OCI-LY1 (cell line): ENCODE measurements at regions not wholly inside any gene's neighbourhood (a gene's known extent, or its start where the extent isn't known, plus 50 kb on each side); places are given as distances from the start of the nearest gene placed in this dataset.

ENCODE experiments used
- H2AFZ ChIP-seq: fragments of 200-600 bp; sonication (generic), shearing (Covaris generic); 2 replicates; pipeline ENCODE4 v1.6.0; 2014; ENCODE audit warnings: antibody characterized with exemption, mild to moderate bottlenecking, low read length
- H3F3A ChIP-seq: fragments of 200-600 bp; sonication (generic), shearing (Covaris generic); 2 replicates; pipeline ENCODE4 v1.6.0; 2014; ENCODE audit warnings: mild to moderate bottlenecking, antibody characterized with exemption, low read length, moderate library complexity; ENCODE audit not compliant: insufficient read depth
- H3K27ac ChIP-seq: fragments of 200-600 bp; sonication (generic); 2 replicates; pipeline ENCODE4 v1.5.1; 2014; ENCODE audit warnings: low read length, mixed run types, mild to moderate bottlenecking, low read depth; ENCODE audit not compliant: poor library complexity, severe bottlenecking
- H3K27me3 ChIP-seq: fragments of 200-600 bp; sonication (generic); 2 replicates; pipeline ENCODE4 v1.6.0; 2014; ENCODE audit warnings: antibody characterized with exemption, mild to moderate bottlenecking, low read length, moderate library complexity; ENCODE audit not compliant: insufficient read depth
- H3K36me3 ChIP-seq: fragments of 200-600 bp; sonication (generic); 2 replicates; pipeline ENCODE4 v1.6.1; 2014; ENCODE audit warnings: mild to moderate bottlenecking, antibody characterized with exemption, low read length, moderate library complexity, mixed read lengths; ENCODE audit not compliant: insufficient read depth
- H3K4me1 ChIP-seq: fragments of 200-600 bp; sonication (generic); 2 replicates; pipeline ENCODE4 v1.5.1; 2014; ENCODE audit warnings: mild to moderate bottlenecking, low read length, moderate library complexity; ENCODE audit not compliant: insufficient read depth, severe bottlenecking
- H3K4me2 ChIP-seq: fragments of 200-600 bp; sonication (generic), shearing (Covaris generic); 2 replicates; pipeline ENCODE4 v1.6.1; 2014; ENCODE audit warnings: low read length
- H3K4me3 ChIP-seq: fragments of 200-600 bp; sonication (generic); 2 replicates; pipeline ENCODE4 v1.5.1; 2014; ENCODE audit warnings: low read length, low read depth, mild to moderate bottlenecking, mixed read lengths; ENCODE audit not compliant: poor library complexity, severe bottlenecking
- H3K79me2 ChIP-seq: fragments of 200-600 bp; shearing (Covaris generic); 2 replicates; pipeline ENCODE4 v1.6.1; 2016; ENCODE audit warnings: mixed run types, low read length, mixed read lengths; ENCODE audit not compliant: insufficient read depth
- H3K9ac ChIP-seq: fragments of 200-600 bp; sonication (generic), shearing (Covaris generic); 2 replicates; pipeline ENCODE4 v1.6.1; 2014; ENCODE audit warnings: mild to moderate bottlenecking, low read length, mixed read lengths
- H3K9me2 ChIP-seq: fragments of 200-600 bp; sonication (generic), shearing (Covaris generic); 2 replicates; pipeline ENCODE4 v1.6.1; 2014; ENCODE audit warnings: low read depth, mild to moderate bottlenecking, low read length, mixed read lengths
- H3K9me3 ChIP-seq: fragments of 200-600 bp; shearing (Covaris generic); 2 replicates; pipeline ENCODE4 v1.6.1; 2014; ENCODE audit warnings: low read length, mixed read lengths
- H4K20me1 ChIP-seq: fragments of 200-600 bp; sonication (generic), shearing (Covaris generic); 2 replicates; pipeline ENCODE4 v1.6.0; 2016; ENCODE audit warnings: mild to moderate bottlenecking, low read length; ENCODE audit not compliant: insufficient read depth
- EZH2 ChIP-seq: fragments of 200-600 bp; sonication (generic), shearing (Covaris generic); IDR thresholded peaks from 2 replicates; pipeline ENCODE4 v1.8.0; 2017; ENCODE audit warnings: borderline replicate concordance, mixed run types, mild to moderate bottlenecking, antibody characterized with exemption, low read length, moderate library complexity, mixed read lengths
- TF ChIP-seq, protein P1 (sequence below): fragments of 200-600 bp; sonication (generic), shearing (Covaris generic); IDR thresholded peaks from 2 replicates; pipeline ENCODE4 v1.5.1; 2017; ENCODE audit warnings: mild to moderate bottlenecking, antibody characterized with exemption, low read length, moderate library complexity, mixed read lengths

DNA sequence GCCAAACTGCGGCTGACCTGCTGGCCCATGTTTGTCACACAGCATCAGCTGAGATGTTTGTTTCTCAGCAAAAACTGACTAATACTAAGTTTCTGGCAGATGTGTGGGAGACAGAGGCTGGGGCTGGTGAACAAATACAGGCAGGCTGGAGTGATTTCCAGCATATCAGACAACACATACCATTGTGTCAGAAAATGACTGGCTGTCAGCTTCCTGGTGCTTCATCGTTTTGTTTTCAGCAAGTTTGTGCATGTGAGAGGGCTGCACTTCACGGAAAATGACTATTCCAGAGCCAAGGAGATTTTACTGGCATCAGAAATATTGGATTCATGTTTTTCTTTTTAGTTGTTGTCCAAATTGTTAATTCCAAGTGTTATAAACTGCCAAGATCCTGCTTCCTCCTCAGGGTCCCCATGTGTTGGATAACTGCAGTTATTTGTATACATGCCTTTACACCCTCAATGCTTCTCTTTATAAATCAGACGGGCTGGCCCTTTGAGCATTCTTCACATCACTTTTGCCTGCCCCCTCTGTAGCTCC, 145.7 kb downstream of the GALC start:
- no peaks in the 10 kb centered on the region for H3K9me2 ChIP-seq
- H3K27me3 ChIP-seq, result no peaks in the 10 kb centered on the region
- H3K9me3 ChIP-seq, result no peaks in the 10 kb centered on the region
- H4K20me1 ChIP-seq, result no peaks in the 10 kb centered on the region
- H3K4me2 ChIP-seq, result no peak overlapping the region
- H3K79me2 ChIP-seq, result no peaks in the 10 kb centered on the region
- no peak overlapping the region for H2AFZ ChIP-seq
- H3K27ac ChIP-seq, result no peak overlapping the region
- TF ChIP-seq, protein P1, sequence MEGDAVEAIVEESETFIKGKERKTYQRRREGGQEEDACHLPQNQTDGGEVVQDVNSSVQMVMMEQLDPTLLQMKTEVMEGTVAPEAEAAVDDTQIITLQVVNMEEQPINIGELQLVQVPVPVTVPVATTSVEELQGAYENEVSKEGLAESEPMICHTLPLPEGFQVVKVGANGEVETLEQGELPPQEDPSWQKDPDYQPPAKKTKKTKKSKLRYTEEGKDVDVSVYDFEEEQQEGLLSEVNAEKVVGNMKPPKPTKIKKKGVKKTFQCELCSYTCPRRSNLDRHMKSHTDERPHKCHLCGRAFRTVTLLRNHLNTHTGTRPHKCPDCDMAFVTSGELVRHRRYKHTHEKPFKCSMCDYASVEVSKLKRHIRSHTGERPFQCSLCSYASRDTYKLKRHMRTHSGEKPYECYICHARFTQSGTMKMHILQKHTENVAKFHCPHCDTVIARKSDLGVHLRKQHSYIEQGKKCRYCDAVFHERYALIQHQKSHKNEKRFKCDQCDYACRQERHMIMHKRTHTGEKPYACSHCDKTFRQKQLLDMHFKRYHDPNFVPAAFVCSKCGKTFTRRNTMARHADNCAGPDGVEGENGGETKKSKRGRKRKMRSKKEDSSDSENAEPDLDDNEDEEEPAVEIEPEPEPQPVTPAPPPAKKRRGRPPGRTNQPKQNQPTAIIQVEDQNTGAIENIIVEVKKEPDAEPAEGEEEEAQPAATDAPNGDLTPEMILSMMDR, result no peak
- no peak for TF ChIP-seq EZH2
- H3K9ac ChIP-seq, result no peak overlapping the region
- no peaks in the 10 kb centered on the region for H3F3A ChIP-seq
- no peaks in the 10 kb centered on the region; the same call in 1 of the 2 replicates for H3K36me3 ChIP-seq
- H3K4me3 ChIP-seq, result no peak overlapping the region
- H3K4me1 ChIP-seq, result no peaks in the 10 kb centered on the region

DNA sequence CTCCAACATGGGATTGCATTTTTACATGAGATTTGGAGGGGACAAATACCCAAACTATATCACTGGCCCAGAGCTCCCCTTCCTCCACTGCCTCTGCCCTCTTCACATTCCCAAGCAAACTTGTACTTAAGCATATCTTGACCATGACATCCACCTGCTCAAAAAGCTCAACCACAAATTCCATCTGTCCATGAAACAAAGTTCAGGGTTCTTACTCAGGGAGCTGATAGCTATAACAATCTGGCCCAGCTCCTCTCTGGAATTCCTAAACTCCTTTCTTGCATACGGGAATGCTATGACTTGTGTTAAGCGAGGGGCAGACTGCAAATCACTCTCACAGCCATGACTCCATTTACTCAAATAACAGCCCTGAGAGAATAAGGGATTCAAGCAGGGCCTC, 152.1 kb downstream of the GALC start:
- Histone ChIP-seq H2AFZ (no peak overlapping the region), H4K20me1 (no peaks in the 10 kb centered on the region), H3F3A (no peaks in the 10 kb centered on the region), H3K79me2 (no peaks in the 10 kb centered on the region), H3K4me2 (no peak overlapping the region), H3K4me1 (no peaks in the 10 kb centered on the region), H3K27me3 (no peaks in the 10 kb centered on the region), H3K9ac (no peak overlapping the region), H3K27ac (no peak overlapping the region), H3K9me2 (no peaks in the 10 kb centered on the region), H3K9me3 (no peaks in the 10 kb centered on the region), H3K36me3 (no peaks in the 10 kb centered on the region), H3K4me3 (no peak overlapping the region)
- TF ChIP-seq, protein P1, result no peak
- TF ChIP-seq EZH2, result no peak

DNA sequence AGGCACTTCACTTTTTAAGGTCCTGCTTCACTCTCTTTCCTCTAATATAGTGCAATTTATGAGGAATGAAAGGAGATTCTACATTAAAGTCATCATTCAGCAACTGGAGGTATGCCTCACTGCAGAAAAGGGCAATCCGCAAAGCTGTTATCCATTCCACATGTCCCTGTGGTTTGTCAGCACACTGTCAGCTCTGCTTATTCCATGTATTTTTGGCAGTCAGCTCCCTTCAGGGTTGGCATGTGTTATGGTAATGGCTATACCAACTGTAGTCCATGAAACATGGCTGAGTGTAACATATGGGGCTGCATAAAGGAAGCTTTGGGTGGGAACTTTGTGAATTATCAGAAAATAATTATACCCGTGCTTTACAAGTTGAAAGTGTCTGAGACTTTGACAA, 154.1 kb downstream of the GALC start:
- no peaks in the 10 kb centered on the region for H3K27me3 ChIP-seq
- H3K27ac ChIP-seq, result no peak overlapping the region
- H3K36me3 ChIP-seq, result no peaks in the 10 kb centered on the region
- H4K20me1 ChIP-seq, result no peaks in the 10 kb centered on the region
- no peak overlapping the region for H3K4me2 ChIP-seq
- no peaks in the 10 kb centered on the region for H3K9me3 ChIP-seq
- H3K4me1 ChIP-seq, result no peaks in the 10 kb centered on the region
- H3K9ac ChIP-seq, result no peak overlapping the region
- no peaks in the 10 kb centered on the region for H3K79me2 ChIP-seq
- no peaks in the 10 kb centered on the region for H3F3A ChIP-seq
- H3K9me2 ChIP-seq, result no peaks in the 10 kb centered on the region
- TF ChIP-seq EZH2, result no peak
- TF ChIP-seq, protein P1, result no peak
- H3K4me3 ChIP-seq, result no peak overlapping the region
- H2AFZ ChIP-seq, result no peak overlapping the region
